ENCODE measurements at regions not wholly inside any gene's neighbourhood (a gene's known extent, or its start where the extent isn't known, plus 50 kb on each side); places are given as distances from the start of the nearest gene placed in this dataset.
"Not testable (repeated sequence)": the region's sequence is repeated elsewhere in the genome, so short reads cannot be mapped to it uniquely, and the experiment has no call there.

GRCh38 chr14:101293605-101294004, 267.7 kb upstream of the DIO3 start:
- POLR2A ChIA-PET, result no interaction called here
- Mint-ChIP-seq H3K4me3 (no peak overlapping the region), H3K9me3 (peaks cover 7% of the 10 kb centered on the region), H3K36me3 (ENCODE audit: low read depth) (no peaks in the 10 kb centered on the region), H3K27me3 (peaks cover 78% of the 10 kb centered on the region), H3K4me1 (ENCODE audit: low read depth) (no peaks in the 10 kb centered on the region), H3K27ac (no peak overlapping the region)
- Histone ChIP-seq H3K4me3 (ENCODE audit: low read length) (no peak overlapping the region), H3K27me3 (ENCODE audit: control insufficient read depth in 1 of 2, insufficient read depth in 2 of 2, low read length in 2 of 2) (peaks cover 5 to 13% of the 10 kb centered on the region in 2 experiments), H3K9me3 (ENCODE audit: control insufficient read depth in 1 of 2, insufficient read depth in 1 of 2, low read length in 2 of 2) (peaks cover 7 to 16% of the 10 kb centered on the region in 2 experiments), H3K27ac (ENCODE audit: low read depth in 1 of 2, low read length in 2 of 2) (no peak overlapping the region), H3K36me3 (ENCODE audit: insufficient read depth, low read length) (no peaks in the 10 kb centered on the region), H3K4me1 (ENCODE audit: insufficient read depth, low read length) (no peaks in the 10 kb centered on the region)
- intact Hi-C loops (cut with DNase I, micrococcal nuclease), result no loop called here
- no peak for DNase-seq
- no peak for ATAC-seq (ENCODE audit: poor library complexity)
- CTCF ChIA-PET, result no interaction called here
- no peak for TF ChIP-seq CTCF (IDR thresholded peaks at IDR 0.05)

- Mint-ChIP-seq H3K27me3 (peaks cover 73% of the 10 kb centered on the region), H3K9me3 (peaks cover 7% of the 10 kb centered on the region), H3K36me3 (ENCODE audit: low read depth) (no peaks in the 10 kb centered on the region), H3K27ac (no peak overlapping the region), H3K4me1 (ENCODE audit: low read depth) (no peaks in the 10 kb centered on the region), H3K4me3 (no peak overlapping the region)
- Histone ChIP-seq H3K4me1 (ENCODE audit: insufficient read depth, low read length) (no peaks in the 10 kb centered on the region), H3K36me3 (ENCODE audit: insufficient read depth, low read length) (no peaks in the 10 kb centered on the region), H3K27ac (ENCODE audit: low read depth in 1 of 2, low read length in 2 of 2) (no peak overlapping the region), H3K27me3 (ENCODE audit: control insufficient read depth in 1 of 2, insufficient read depth in 2 of 2, low read length in 2 of 2) (peaks cover 5 to 13% of the 10 kb centered on the region in 2 experiments), H3K9me3 (ENCODE audit: control insufficient read depth in 1 of 2, insufficient read depth in 1 of 2, low read length in 2 of 2) (peaks cover 7 to 16% of the 10 kb centered on the region in 2 experiments), H3K4me3 (ENCODE audit: low read length) (no peak overlapping the region)
- CTCF ChIA-PET, result no interaction called here
- DNase-seq, result no peak
- POLR2A ChIA-PET, result no interaction called here
- no peak for TF ChIP-seq CTCF (IDR thresholded peaks at IDR 0.05)
- ATAC-seq (ENCODE audit: poor library complexity), result no peak
- intact Hi-C loops (cut with DNase I, micrococcal nuclease), result no loop called here
These were observed 267.2 kb upstream of the DIO3 start for GRCh38 chr14:101294136-101294535.

DNA sequence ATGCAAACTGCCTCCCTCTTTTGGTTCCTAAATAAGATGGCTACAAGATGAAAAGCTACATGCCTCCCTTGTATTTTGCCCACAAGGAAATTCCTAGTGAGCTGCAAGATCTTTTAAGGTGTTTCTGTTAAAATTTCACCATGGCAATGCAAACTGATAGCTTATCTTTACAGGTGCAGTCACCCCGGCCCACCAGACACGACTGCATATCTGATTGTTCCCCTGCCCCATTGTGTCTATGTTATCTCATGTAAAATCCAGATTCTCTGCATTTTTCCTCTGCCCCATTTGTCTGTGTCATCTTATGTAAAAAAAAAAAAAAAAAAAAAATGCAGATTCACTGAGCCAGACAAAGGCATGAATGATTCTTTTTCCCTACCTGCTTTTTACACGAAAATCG, 261.5 kb upstream of the DIO3 start:
- H3K36me3 Mint-ChIP-seq (ENCODE audit: low read depth); ATAC-seq (ENCODE audit: poor library complexity); H3K4me1 Mint-ChIP-seq (ENCODE audit: low read depth); H3K36me3 ChIP-seq (ENCODE audit: insufficient read depth, low read length); H3K4me3 Mint-ChIP-seq; DNase-seq; intact Hi-C loops (cut with DNase I, micrococcal nuclease); H3K9me3 Mint-ChIP-seq; H3K27ac Mint-ChIP-seq; H3K4me1 ChIP-seq (ENCODE audit: insufficient read depth, low read length); H3K27ac ChIP-seq (ENCODE audit: low read depth in 1 of 2, low read length in 2 of 2); H3K27me3 ChIP-seq (ENCODE audit: control insufficient read depth in 1 of 2, insufficient read depth in 2 of 2, low read length in 2 of 2); POLR2A ChIA-PET; H3K4me3 ChIP-seq (ENCODE audit: low read length); CTCF ChIA-PET: not testable (repeated sequence)
- H3K27me3 Mint-ChIP-seq, result peaks cover 33% of the 10 kb centered on the region
- peaks cover 7 to 16% of the 10 kb centered on the region in 2 experiments for H3K9me3 ChIP-seq (ENCODE audit: control insufficient read depth in 1 of 2, insufficient read depth in 1 of 2, low read length in 2 of 2)

- CTCF ChIA-PET, result no interaction called here
- intact Hi-C loops (cut with DNase I, micrococcal nuclease), result no loop called here
- Mint-ChIP-seq H3K4me3 (no peak overlapping the region), H3K27ac (no peak overlapping the region), H3K36me3 (ENCODE audit: low read depth) (no peaks in the 10 kb centered on the region), H3K4me1 (ENCODE audit: low read depth) (no peaks in the 10 kb centered on the region), H3K27me3 (peaks cover 26% of the 10 kb centered on the region), H3K9me3 (peaks cover 5% of the 10 kb centered on the region)
- no peaks in the 10 kb centered on the region for H3K27me3 ChIP-seq (ENCODE audit: control insufficient read depth in 1 of 2, insufficient read depth in 2 of 2, low read length in 2 of 2)
- POLR2A ChIA-PET, result no interaction called here
- no peak for ATAC-seq (ENCODE audit: poor library complexity)
- TF ChIP-seq CTCF (IDR thresholded peaks at IDR 0.05), result no peak
- H3K36me3 ChIP-seq (ENCODE audit: insufficient read depth, low read length), result no peaks in the 10 kb centered on the region
- no peak overlapping the region for H3K27ac ChIP-seq (ENCODE audit: low read depth in 1 of 2, low read length in 2 of 2)
- DNase-seq, result no peak
- peaks cover 0 to 10% of the 10 kb centered on the region in 2 experiments for H3K9me3 ChIP-seq (ENCODE audit: control insufficient read depth in 1 of 2, insufficient read depth in 1 of 2, low read length in 2 of 2)
- H3K4me1 ChIP-seq (ENCODE audit: insufficient read depth, low read length), result no peaks in the 10 kb centered on the region
- no peak overlapping the region for H3K4me3 ChIP-seq (ENCODE audit: low read length)
These were observed 260.3 kb upstream of the DIO3 start for GRCh38 chr14:101301011-101301410.

DNA sequence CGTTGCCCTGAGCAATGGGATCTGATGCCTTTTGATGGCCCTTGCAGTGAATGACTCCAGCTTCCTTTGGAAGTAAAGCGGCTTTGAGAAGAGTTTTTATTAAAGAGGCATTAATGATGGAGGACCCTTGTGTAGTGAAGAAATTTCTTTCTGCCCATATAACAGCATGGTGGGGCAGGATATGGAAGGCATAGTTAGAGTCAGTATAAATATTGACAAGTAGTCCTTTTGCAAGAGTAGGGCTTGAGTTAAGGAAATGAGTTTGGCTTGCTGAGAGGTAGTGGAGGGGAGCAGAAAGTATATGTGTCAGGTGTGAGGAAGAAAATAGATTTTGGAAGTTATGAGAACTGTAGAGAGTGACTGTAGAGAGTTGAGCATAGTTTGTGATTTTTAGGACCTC, 254.1 kb upstream of the DIO3 start:
- not testable (repeated sequence) for H3K27me3 ChIP-seq (ENCODE audit: control insufficient read depth in 1 of 2, insufficient read depth in 2 of 2, low read length in 2 of 2); H3K4me3 Mint-ChIP-seq

More for the DNA sequence above, 254.1 kb upstream of the DIO3 start:
- H3K4me1 Mint-ChIP-seq (ENCODE audit: low read depth); H3K4me1 ChIP-seq (ENCODE audit: insufficient read depth, low read length); H3K27ac ChIP-seq (ENCODE audit: low read depth in 1 of 2, low read length in 2 of 2); H3K4me3 ChIP-seq (ENCODE audit: low read length); H3K36me3 ChIP-seq (ENCODE audit: insufficient read depth, low read length); H3K9me3 Mint-ChIP-seq; intact Hi-C loops (cut with DNase I, micrococcal nuclease); ATAC-seq (ENCODE audit: poor library complexity); H3K27ac Mint-ChIP-seq; H3K27me3 Mint-ChIP-seq; DNase-seq; CTCF ChIA-PET; POLR2A ChIA-PET; H3K9me3 ChIP-seq (ENCODE audit: control insufficient read depth in 1 of 2, insufficient read depth in 1 of 2, low read length in 2 of 2); H3K36me3 Mint-ChIP-seq (ENCODE audit: low read depth): not testable (repeated sequence)

Data from CD4-positive, alpha-beta T cell (primary cell).